Testis (tissue), 2 donors: ENCODE measurements at regions not wholly inside any gene's neighbourhood (a gene's known extent, or its start where the extent isn't known, plus 50 kb on each side); places are given as distances from the start of the nearest gene placed in this dataset.

Source experiments
- POLR2A ChIP-seq: fragments of 450-650 bp; IDR thresholded peaks from one replicate; pipeline ENCODE4 v1.6.1; 2017; ENCODE audit warnings: antibody characterized with exemption, mild to moderate bottlenecking, moderate library complexity
- TF ChIP-seq, protein P1 (sequence below), 3 experiments: fragments of 450-650 bp in 2 of 3; fragments of 200-600 bp in 1 of 3; sonication (generic) in 1 of 3; IDR thresholded peaks; one replicate each; pipeline ENCODE4 v1.5.1; 2016 to 2019; ENCODE audit warnings: antibody characterized with exemption in 3 of 3, mild to moderate bottlenecking in 2 of 3, moderate library complexity in 1 of 3

DNA sequence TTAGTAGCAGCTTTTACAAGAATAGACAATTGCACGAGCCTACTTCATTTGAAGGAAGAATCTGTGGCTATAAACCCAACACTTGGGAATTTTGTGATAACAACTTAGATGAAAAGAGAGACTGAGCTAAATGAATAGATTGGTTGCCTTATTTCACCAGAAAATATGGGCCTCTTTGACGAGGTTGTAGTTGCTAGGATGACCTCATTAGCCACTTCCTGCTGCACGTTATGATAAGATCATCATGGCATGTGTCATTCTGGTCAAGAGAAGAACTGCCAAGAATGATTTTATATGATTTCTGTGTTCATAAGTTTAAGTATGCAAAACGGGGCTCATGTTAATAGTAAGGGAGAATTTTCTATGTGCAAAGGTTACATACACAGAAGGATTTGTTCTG lies 321.9 kb upstream of the GIMD1 start:
- TF ChIP-seq, protein P1, sequence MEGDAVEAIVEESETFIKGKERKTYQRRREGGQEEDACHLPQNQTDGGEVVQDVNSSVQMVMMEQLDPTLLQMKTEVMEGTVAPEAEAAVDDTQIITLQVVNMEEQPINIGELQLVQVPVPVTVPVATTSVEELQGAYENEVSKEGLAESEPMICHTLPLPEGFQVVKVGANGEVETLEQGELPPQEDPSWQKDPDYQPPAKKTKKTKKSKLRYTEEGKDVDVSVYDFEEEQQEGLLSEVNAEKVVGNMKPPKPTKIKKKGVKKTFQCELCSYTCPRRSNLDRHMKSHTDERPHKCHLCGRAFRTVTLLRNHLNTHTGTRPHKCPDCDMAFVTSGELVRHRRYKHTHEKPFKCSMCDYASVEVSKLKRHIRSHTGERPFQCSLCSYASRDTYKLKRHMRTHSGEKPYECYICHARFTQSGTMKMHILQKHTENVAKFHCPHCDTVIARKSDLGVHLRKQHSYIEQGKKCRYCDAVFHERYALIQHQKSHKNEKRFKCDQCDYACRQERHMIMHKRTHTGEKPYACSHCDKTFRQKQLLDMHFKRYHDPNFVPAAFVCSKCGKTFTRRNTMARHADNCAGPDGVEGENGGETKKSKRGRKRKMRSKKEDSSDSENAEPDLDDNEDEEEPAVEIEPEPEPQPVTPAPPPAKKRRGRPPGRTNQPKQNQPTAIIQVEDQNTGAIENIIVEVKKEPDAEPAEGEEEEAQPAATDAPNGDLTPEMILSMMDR (IDR thresholded peaks at IDR 0.05): no peak
- TF ChIP-seq POLR2A: no peak
